Fibroblast of lung (primary cell): ENCODE measurements at regions not wholly inside any gene's neighbourhood (a gene's known extent, or its start where the extent isn't known, plus 50 kb on each side); places are given as distances from the start of the nearest gene placed in this dataset.

ENCODE experiments used
- EZH2 ChIP-seq: IDR thresholded peaks from 2 replicates; pipeline ENCODE4 v1.5.1; 2012; ENCODE audit warnings: low read length, control low read depth, mild to moderate bottlenecking; ENCODE audit errors: missing control alignments
- TF ChIP-seq, protein P1 (sequence below), 2 donors: IDR thresholded peaks in 1 of 2; conservative IDR thresholded peaks in 1 of 2; 1 replicate in 1 of 2; 2 replicates in 1 of 2; pipeline ENCODE4 v1.5.1; 2011 to 2012; ENCODE audit warnings: low read length in 2 of 2, control low read depth in 1 of 2, inconsistent platforms in 1 of 2, low read depth in 1 of 2, mild to moderate bottlenecking in 1 of 2

DNA sequence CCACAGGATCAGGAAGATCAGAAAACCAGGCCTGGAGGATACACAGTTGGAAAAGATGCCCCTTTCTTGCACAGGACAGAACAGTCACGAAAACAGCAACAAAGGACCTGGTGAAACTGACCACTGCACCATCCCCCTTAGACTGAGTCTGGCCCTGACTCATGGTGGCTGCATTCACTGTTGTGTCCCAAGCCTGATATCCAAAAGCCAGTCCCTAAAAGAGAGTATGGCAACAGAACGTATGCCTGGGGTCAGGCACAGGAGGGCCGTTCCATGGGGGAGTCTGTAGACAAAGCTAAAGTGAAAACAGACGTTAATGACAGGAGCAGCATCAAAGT is 301.1 kb upstream of the NBEA start:
- TF ChIP-seq, protein P1, sequence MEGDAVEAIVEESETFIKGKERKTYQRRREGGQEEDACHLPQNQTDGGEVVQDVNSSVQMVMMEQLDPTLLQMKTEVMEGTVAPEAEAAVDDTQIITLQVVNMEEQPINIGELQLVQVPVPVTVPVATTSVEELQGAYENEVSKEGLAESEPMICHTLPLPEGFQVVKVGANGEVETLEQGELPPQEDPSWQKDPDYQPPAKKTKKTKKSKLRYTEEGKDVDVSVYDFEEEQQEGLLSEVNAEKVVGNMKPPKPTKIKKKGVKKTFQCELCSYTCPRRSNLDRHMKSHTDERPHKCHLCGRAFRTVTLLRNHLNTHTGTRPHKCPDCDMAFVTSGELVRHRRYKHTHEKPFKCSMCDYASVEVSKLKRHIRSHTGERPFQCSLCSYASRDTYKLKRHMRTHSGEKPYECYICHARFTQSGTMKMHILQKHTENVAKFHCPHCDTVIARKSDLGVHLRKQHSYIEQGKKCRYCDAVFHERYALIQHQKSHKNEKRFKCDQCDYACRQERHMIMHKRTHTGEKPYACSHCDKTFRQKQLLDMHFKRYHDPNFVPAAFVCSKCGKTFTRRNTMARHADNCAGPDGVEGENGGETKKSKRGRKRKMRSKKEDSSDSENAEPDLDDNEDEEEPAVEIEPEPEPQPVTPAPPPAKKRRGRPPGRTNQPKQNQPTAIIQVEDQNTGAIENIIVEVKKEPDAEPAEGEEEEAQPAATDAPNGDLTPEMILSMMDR (conservative IDR thresholded peaks at IDR 0.05 in 1 of 2, IDR thresholded peaks at IDR 0.05 in 1 of 2; ENCODE audit: low read depth in 1 of 2, low read length in 2 of 2): no peak
- TF ChIP-seq EZH2: no peak
